GM12892 (cell line): ENCODE measurements at regions not wholly inside any gene's neighbourhood (a gene's known extent, or its start where the extent isn't known, plus 50 kb on each side); places are given as distances from the start of the nearest gene placed in this dataset.

Source experiments
- POLR2A ChIP-seq: IDR thresholded peaks from 2 replicates; pipeline ENCODE4 v1.6.1; 2011; ENCODE audit warnings: low read depth, low read length, control low read depth
- POLR2AphosphoS5 ChIP-seq: IDR thresholded peaks from 2 replicates; pipeline ENCODE4 v1.6.1; 2011; ENCODE audit warnings: low read depth, low read length, control low read depth
- TAF1 ChIP-seq: IDR thresholded peaks from 2 replicates; pipeline ENCODE4 v1.6.1; 2011; ENCODE audit warnings: low read depth, mild to moderate bottlenecking, control low read depth, low read length, borderline replicate concordance

- TF ChIP-seq TAF1 (no peak), POLR2A (no peak), POLR2AphosphoS5 (no peak)
Measured at GRCh38 chr6:4580361-4580760, 195.8 kb upstream of the CDYL start.
